22Rv1 (cell line): ENCODE measurements at regions not wholly inside any gene's neighbourhood (a gene's known extent, or its start where the extent isn't known, plus 50 kb on each side); places are given as distances from the start of the nearest gene placed in this dataset.

Experiments used
- CTCF ChIP-seq: fragments of 450-650 bp; IDR thresholded peaks from 2 replicates; pipeline ENCODE4 v1.5.1; 2017; ENCODE audit warnings: mild to moderate bottlenecking
- ZFX ChIP-seq: fragments of 450-650 bp; IDR thresholded peaks from 2 replicates; pipeline ENCODE4 v1.6.1; 2017; ENCODE audit warnings: antibody characterized with exemption, borderline replicate concordance

DNA sequence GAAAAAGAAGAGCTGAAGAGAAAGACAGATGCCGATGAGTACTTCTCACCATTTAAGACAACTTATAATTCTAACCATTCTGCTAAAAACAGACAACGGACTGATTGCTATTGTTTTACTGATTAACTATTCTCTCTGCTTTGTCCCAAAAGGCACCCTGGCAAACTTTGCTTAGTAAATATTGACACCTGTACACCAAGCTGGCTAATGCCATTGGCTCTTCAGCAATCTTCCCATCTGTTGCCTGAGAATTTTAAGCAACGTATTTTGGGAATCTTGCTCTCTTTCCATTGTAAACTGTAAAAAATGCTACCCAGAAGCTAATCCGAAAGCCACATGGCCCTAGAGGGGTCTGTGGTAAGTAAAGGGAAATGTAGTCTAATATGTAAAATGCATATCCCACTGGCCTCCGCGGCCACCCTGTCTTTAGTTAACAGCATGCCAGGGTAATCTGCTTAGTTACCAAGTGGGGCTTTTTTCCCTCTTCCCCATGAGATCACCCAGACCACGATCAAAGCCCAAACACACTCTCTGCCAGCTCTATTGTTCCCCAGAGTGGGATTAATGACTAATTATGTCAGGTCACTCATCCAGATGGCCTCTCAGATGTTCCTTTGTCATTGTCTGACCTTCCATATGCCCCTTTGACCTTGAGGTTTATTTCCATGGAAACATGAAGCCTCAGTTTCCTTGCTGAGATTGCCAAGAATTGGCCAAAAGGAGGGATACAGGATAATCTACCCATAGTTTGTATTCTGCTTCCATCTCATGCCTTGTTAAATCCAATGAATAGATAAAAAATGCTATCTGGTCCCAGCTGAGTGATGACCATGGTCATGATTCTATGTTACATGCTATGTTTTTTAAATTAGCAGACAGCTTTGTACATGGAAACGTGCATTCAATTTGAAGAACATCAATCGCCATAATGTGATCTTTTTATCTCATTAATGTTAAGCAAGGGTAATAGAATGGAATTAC is 216.4 kb upstream of the MCHR2 start:
- no peak for TF ChIP-seq CTCF
- TF ChIP-seq ZFX, result no peak
